H9 (cell line): ENCODE measurements at regions not wholly inside any gene's neighbourhood (a gene's known extent, or its start where the extent isn't known, plus 50 kb on each side); places are given as distances from the start of the nearest gene placed in this dataset.

Experiments used
- DNase-seq: peaks from one replicate; pipeline ENCODE4 v3.0.0-alpha.2; 2017
- H2AFZ ChIP-seq: one replicate; pipeline ENCODE4 v1.6.1; 2013; ENCODE audit warnings: mild to moderate bottlenecking, low read length, control low read depth, moderate library complexity
- H2AK5ac ChIP-seq: 2 replicates; pipeline ENCODE4 v1.6.1; 2013; ENCODE audit warnings: low read length, control low read depth, mixed read lengths; ENCODE audit not compliant: insufficient read length
- H2BK120ac ChIP-seq: one replicate; pipeline ENCODE4 v1.6.1; 2013; ENCODE audit warnings: low read depth, mild to moderate bottlenecking, low read length, control low read depth, inconsistent platforms; ENCODE audit not compliant: poor library complexity, severe bottlenecking
- H2BK12ac ChIP-seq: 2 replicates; pipeline ENCODE4 v1.6.1; 2013; ENCODE audit warnings: low read length, control low read depth, mixed read lengths, low read depth; ENCODE audit not compliant: insufficient read length
- H2BK15ac ChIP-seq: 2 replicates; pipeline ENCODE4 v1.6.1; 2013; ENCODE audit warnings: low read depth, low read length, control low read depth
- H2BK20ac ChIP-seq: one replicate; pipeline ENCODE4 v1.6.1; 2013; ENCODE audit warnings: low read depth, mild to moderate bottlenecking, low read length, control low read depth, inconsistent platforms; ENCODE audit not compliant: poor library complexity, severe bottlenecking
- H2BK5ac ChIP-seq: 2 replicates; pipeline ENCODE4 v1.6.1; 2013; ENCODE audit warnings: low read length, control low read depth, mixed read lengths; ENCODE audit not compliant: insufficient read length
- H3K14ac ChIP-seq: 2 replicates; pipeline ENCODE4 v1.6.1; 2013; ENCODE audit warnings: low read length, control low read depth; ENCODE audit not compliant: insufficient read depth
- H3K18ac ChIP-seq: 2 replicates; pipeline ENCODE4 v1.6.1; 2013; ENCODE audit warnings: low read depth, mild to moderate bottlenecking, mixed read lengths, low read length, control low read depth; ENCODE audit not compliant: insufficient read length
- H3K23ac ChIP-seq: 2 replicates; pipeline ENCODE4 v1.6.1; 2013; ENCODE audit warnings: low read length, control low read depth, mixed read lengths, low read depth; ENCODE audit not compliant: insufficient read length
- H3K23me2 ChIP-seq: 2 replicates; pipeline ENCODE4 v1.6.1; 2013; ENCODE audit warnings: low read depth, mild to moderate bottlenecking, mixed read lengths, low read length, control low read depth; ENCODE audit not compliant: insufficient read length, poor library complexity, severe bottlenecking
- H3K27ac ChIP-seq: 2 replicates; pipeline ENCODE4 v1.5.1; 2013; ENCODE audit warnings: low read length, control low read depth, mixed read lengths, low read depth; ENCODE audit not compliant: insufficient read length
- H3K27me3 ChIP-seq: 2 replicates; pipeline ENCODE4 v1.6.1; 2013; ENCODE audit warnings: low read length, control low read depth, inconsistent platforms; ENCODE audit not compliant: insufficient read depth
- H3K4ac ChIP-seq: 2 replicates; pipeline ENCODE4 v1.6.1; 2013; ENCODE audit warnings: low read depth, mild to moderate bottlenecking, control low read depth, inconsistent platforms, low read length, moderate library complexity
- H3K4me1 ChIP-seq: 2 replicates; pipeline ENCODE4 v1.6.1; 2013; ENCODE audit warnings: low read length, control low read depth, inconsistent platforms; ENCODE audit not compliant: insufficient read depth
- H3K4me2 ChIP-seq: 2 replicates; pipeline ENCODE4 v1.6.1; 2013; ENCODE audit warnings: low read length, control low read depth, mixed read lengths; ENCODE audit not compliant: insufficient read length, insufficient read depth
- H3K56ac ChIP-seq: 2 replicates; pipeline ENCODE4 v1.6.1; 2013; ENCODE audit warnings: low read depth, mild to moderate bottlenecking, mixed read lengths, low read length, control low read depth; ENCODE audit not compliant: insufficient read length
- H3K79me1 ChIP-seq: 2 replicates; pipeline ENCODE4 v1.6.1; 2013; ENCODE audit warnings: low read depth, mild to moderate bottlenecking, moderate library complexity, low read length, control low read depth, inconsistent platforms; ENCODE audit not compliant: insufficient read depth, poor library complexity, severe bottlenecking
- H3K79me2 ChIP-seq: 2 replicates; pipeline ENCODE4 v1.6.1; 2013; ENCODE audit warnings: low read length, control low read depth, inconsistent platforms; ENCODE audit not compliant: insufficient read depth
- H3K9ac ChIP-seq: 2 replicates; pipeline ENCODE4 v1.6.1; 2013; ENCODE audit warnings: low read length, control low read depth, mixed read lengths; ENCODE audit not compliant: insufficient read length; ENCODE audit errors: extremely low read depth
- H3K9me3 ChIP-seq: one replicate; pipeline ENCODE4 v1.6.1; 2013; ENCODE audit warnings: low read depth, low read length, inconsistent platforms; ENCODE audit not compliant: control insufficient read depth
- H3T11ph ChIP-seq: one replicate; pipeline ENCODE4 v1.6.1; 2013; ENCODE audit warnings: mild to moderate bottlenecking, low read length, control low read depth, inconsistent platforms
- H4K20me1 ChIP-seq: one replicate; pipeline ENCODE4 v1.6.1; 2013; ENCODE audit not compliant: control insufficient read depth, insufficient read length, insufficient read depth
- H4K5ac ChIP-seq: 2 replicates; pipeline ENCODE4 v1.6.1; 2013; ENCODE audit warnings: low read depth, mild to moderate bottlenecking, mixed read lengths, low read length, control low read depth; ENCODE audit not compliant: insufficient read length
- H4K8ac ChIP-seq: replicated peaks from 2 replicates; pipeline ENCODE4 v1.6.1; 2013; ENCODE audit warnings: low read length, control low read depth, mixed read lengths, low read depth; ENCODE audit not compliant: insufficient read length
- H4K91ac ChIP-seq: 2 replicates; pipeline ENCODE4 v1.6.1; 2013; ENCODE audit warnings: low read depth, mild to moderate bottlenecking, moderate library complexity, mixed read lengths, low read length, control low read depth; ENCODE audit not compliant: insufficient read length
- H3K27ac Mint-ChIP-seq, 3 experiments: 2 replicates in 2 of 3; 3 replicates in 1 of 3; pipeline ENCODE4 v1.8.0; 2020 to 2021; ENCODE audit warnings: mixed read lengths in 3 of 3, mild to moderate bottlenecking in 1 of 3, moderate library complexity in 1 of 3
- H3K27me3 Mint-ChIP-seq: 2 replicates; pipeline ENCODE4 v1.8.0; 2021; ENCODE audit warnings: low read depth, mild to moderate bottlenecking, moderate library complexity, mixed read lengths
- H3K36me3 Mint-ChIP-seq, 3 experiments: 2 replicates in 2 of 3; 3 replicates in 1 of 3; pipeline ENCODE4 v1.8.0; 2020 to 2021; ENCODE audit warnings: low read depth in 3 of 3, mixed read lengths in 3 of 3; ENCODE audit not compliant: insufficient read depth in 1 of 3
- H3K4me1 Mint-ChIP-seq, 2 experiments: 2 replicates each; pipeline ENCODE4 v1.8.0; 2020; ENCODE audit warnings: mixed read lengths in 2 of 2
- H3K4me3 Mint-ChIP-seq, 2 experiments: 2 replicates in 1 of 2; 3 replicates in 1 of 2; pipeline ENCODE4 v1.8.0; 2020 to 2021; ENCODE audit warnings: mild to moderate bottlenecking in 2 of 2, mixed read lengths in 2 of 2, moderate library complexity in 1 of 2
- H3K9me3 Mint-ChIP-seq, 2 experiments: 2 replicates in 1 of 2; 3 replicates in 1 of 2; pipeline ENCODE4 v1.8.0; 2020; ENCODE audit warnings: mild to moderate bottlenecking in 2 of 2, mixed read lengths in 2 of 2, moderate library complexity in 1 of 2
- whole genome bisulfite sequencing: extraction: QIAGEN DNeasy Blood & Tissue Kit; methylation state at CpG from one replicate; pipeline ENCODE4 v1.1.7; 2013; ENCODE audit warnings: missing lambda C conversion rate, low lambda C conversion rate, mixed read lengths; ENCODE audit not compliant: insufficient read length; ENCODE audit errors: extremely low coverage; 5-methylcytosine and 5-hydroxymethylcytosine counted together
- TF ChIP-seq, protein P1 (sequence below): fragments of 200-600 bp; sonication (generic); conservative IDR thresholded peaks from 3 replicates; pipeline ENCODE4 v1.8.0; 2021; ENCODE audit warnings: antibody characterized with exemption, mild to moderate bottlenecking

GRCh38 chr5:2511126-2511525, 240.4 kb downstream of the IRX2 start:
- H3K27me3 ChIP-seq = no peaks in the 10 kb centered on the region
- H3K23ac ChIP-seq = no peak overlapping the region
- WGBS = no CpG with 5 or more reads among the region's 8 CpGs
- no peak overlapping the region for H3K27ac Mint-ChIP-seq
- H3K9ac ChIP-seq = no peak overlapping the region
- H3K4me1 ChIP-seq = no peaks in the 10 kb centered on the region; the same call in 1 of the 2 replicates
- peak overlapping the region; percentile 47 for H4K5ac ChIP-seq
- no peak overlapping the region for H3K4ac ChIP-seq
- H3K4me3 Mint-ChIP-seq = no peak overlapping the region
- H2BK5ac ChIP-seq = no peak overlapping the region
- H2BK12ac ChIP-seq = no peak overlapping the region
- H2BK15ac ChIP-seq = no peak overlapping the region
- DNase-seq = no peak
- TF ChIP-seq, protein P1, sequence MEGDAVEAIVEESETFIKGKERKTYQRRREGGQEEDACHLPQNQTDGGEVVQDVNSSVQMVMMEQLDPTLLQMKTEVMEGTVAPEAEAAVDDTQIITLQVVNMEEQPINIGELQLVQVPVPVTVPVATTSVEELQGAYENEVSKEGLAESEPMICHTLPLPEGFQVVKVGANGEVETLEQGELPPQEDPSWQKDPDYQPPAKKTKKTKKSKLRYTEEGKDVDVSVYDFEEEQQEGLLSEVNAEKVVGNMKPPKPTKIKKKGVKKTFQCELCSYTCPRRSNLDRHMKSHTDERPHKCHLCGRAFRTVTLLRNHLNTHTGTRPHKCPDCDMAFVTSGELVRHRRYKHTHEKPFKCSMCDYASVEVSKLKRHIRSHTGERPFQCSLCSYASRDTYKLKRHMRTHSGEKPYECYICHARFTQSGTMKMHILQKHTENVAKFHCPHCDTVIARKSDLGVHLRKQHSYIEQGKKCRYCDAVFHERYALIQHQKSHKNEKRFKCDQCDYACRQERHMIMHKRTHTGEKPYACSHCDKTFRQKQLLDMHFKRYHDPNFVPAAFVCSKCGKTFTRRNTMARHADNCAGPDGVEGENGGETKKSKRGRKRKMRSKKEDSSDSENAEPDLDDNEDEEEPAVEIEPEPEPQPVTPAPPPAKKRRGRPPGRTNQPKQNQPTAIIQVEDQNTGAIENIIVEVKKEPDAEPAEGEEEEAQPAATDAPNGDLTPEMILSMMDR = no peak
- H3K56ac ChIP-seq = no peak overlapping the region
- peaks cover 7 to 10% of the 10 kb centered on the region in 2 experiments; a peak in 3 of 4 replicates for H3K4me1 Mint-ChIP-seq
- no peak overlapping the region for H3T11ph ChIP-seq
- H3K14ac ChIP-seq = no peak overlapping the region
- no peaks in the 10 kb centered on the region for H3K36me3 Mint-ChIP-seq
- H2AFZ ChIP-seq = no peak overlapping the region
- H3K27me3 Mint-ChIP-seq = peaks cover 2% of the 10 kb centered on the region
- no peaks in the 10 kb centered on the region for H3K9me3 ChIP-seq
- H2BK20ac ChIP-seq = no peak overlapping the region
- no peaks in the 10 kb centered on the region for H3K23me2 ChIP-seq
- H3K27ac ChIP-seq = no peak overlapping the region
- no peaks in the 10 kb centered on the region for H3K79me2 ChIP-seq
- H3K4me2 ChIP-seq = no peak overlapping the region
- H3K18ac ChIP-seq = no peak overlapping the region
- no peaks in the 10 kb centered on the region for H3K9me3 Mint-ChIP-seq
- H4K8ac ChIP-seq = no peak overlapping the region
- no peak overlapping the region for H4K91ac ChIP-seq
- H3K79me1 ChIP-seq = no peaks in the 10 kb centered on the region
- H2BK120ac ChIP-seq = no peak overlapping the region
- no peak overlapping the region for H2AK5ac ChIP-seq
- no peaks in the 10 kb centered on the region for H4K20me1 ChIP-seq
